HG03521 (cell line): ENCODE measurements at regions not wholly inside any gene's neighbourhood (a gene's known extent, or its start where the extent isn't known, plus 50 kb on each side); places are given as distances from the start of the nearest gene placed in this dataset.
A peak's percentile ranks its signal among the peaks of the same experiment; 100 is the strongest.
"Not testable (repeated sequence)": the region's sequence is repeated elsewhere in the genome, so short reads cannot be mapped to it uniquely, and the experiment has no call there.

Experiments used
- ATAC-seq: cut with Tn5 transposase; IDR thresholded peaks from one replicate; pipeline ENCODE4 v1.9.1; 2021; ENCODE audit warnings: mild to moderate bottlenecking, moderate library complexity; ENCODE audit not compliant: unreplicated experiment

GRCh38 chr7:43042302-43042701 lies 70.1 kb upstream of the HECW1 start:
- ATAC-seq, result no peak

- ATAC-seq, result no peak
Measured at GRCh38 chr7:43044511-43044910, 67.9 kb upstream of the HECW1 start.

GRCh38 chr7:43054052-43054722 lies 58.3 kb upstream of the HECW1 start:
- no peak for ATAC-seq

DNA sequence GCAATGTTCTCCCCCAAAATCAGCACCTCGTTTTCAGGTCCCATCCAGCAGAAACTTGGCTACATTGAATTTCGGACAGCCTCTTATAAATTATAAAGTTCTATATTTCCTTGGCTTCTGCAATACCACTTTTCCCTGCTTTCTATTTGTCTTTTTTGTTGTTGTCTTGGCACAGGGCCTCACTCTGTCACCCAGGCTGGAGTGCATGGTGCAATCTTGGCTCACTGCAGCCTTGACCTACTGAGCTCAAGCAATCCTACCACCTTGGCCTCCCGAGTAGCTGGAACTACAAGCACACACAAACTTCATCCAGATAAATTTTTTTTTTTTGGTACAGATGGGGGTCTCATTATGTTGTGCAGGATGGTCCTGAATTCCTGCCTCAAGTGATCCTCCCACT lies 55.3 kb upstream of the HECW1 start:
- no peak for ATAC-seq

DNA sequence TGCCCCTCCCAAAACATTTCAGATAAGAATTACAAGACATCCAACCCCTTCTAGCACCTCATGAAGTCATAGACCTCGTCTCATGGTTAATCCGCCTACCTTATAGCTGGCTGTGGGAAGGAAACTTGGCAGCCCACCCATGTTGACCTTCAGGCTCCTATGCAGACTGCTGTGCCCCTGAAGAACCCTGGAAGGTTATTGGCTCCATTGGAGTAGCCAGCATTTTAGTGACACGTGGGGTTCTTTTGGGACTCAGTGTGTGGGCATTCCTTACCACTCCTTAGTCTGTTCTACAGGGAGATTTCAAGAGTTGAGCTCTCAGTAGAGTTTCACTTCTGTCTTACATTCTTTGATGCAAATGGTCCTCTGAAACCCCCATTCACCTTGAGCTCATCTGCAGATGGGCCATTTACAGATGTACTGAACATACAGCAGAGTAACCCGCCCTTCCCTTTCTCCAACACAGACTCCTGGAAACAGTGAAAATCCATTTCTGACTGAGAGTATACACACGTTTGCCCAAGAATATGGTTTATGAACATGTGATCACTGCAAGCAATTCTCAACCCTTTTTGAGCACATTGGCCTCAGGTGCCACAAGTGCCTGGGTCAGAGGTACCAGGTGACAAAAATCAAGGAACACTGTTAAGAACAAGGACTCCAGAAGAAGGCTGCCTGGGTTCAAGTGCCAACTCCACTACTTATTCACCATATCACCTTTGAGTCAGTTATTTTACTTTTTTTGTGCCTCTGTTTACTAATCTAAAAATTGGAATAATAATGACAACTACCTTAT lies 54.0 kb upstream of the HECW1 start:
- peak; percentile 37 for ATAC-seq

DNA sequence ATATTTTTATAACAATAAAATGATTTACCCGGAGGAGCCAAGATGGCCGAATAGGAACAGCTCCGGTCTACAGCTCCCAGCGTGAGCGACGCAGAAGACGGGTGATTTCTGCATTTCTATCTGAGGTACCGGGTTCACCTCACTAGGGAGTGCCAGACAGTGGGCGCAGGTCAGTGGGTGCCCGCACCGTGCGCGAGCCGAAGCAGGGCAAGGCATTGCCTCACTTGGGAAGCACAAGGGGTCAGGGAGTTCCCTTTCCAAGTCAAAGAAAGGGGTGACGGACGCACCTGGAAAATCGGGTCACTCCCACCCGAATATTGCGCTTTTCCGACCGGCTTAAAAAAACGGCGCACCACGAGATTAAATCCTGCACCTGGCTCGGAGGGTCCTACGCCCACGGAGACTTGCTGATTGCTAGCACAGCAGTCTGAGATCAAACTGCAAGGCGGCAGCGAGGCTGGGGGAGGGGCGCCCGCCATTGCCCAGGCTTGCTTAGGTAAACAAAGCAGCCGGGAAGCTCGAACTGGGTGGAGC lies 53.3 kb upstream of the HECW1 start:
- not testable (repeated sequence) for ATAC-seq
